IMR-90 (cell line): ENCODE measurements at regions not wholly inside any gene's neighbourhood (a gene's known extent, or its start where the extent isn't known, plus 50 kb on each side); places are given as distances from the start of the nearest gene placed in this dataset.

Source experiments
- BHLHE40 ChIP-seq: fragments of 150-350 bp; IDR thresholded peaks from 2 replicates; pipeline ENCODE4 v1.6.1; 2016; ENCODE audit warnings: mild to moderate bottlenecking, low read depth, low read length
- RFX5 ChIP-seq: IDR thresholded peaks from 2 replicates; pipeline ENCODE4 v1.8.0; 2012; ENCODE audit warnings: low read depth, mild to moderate bottlenecking, low read length, moderate library complexity
- TF ChIP-seq, protein P1 (sequence below): conservative IDR thresholded peaks from 2 replicates; pipeline ENCODE4 v1.5.1; 2012; ENCODE audit warnings: mild to moderate bottlenecking, low read depth, low read length, improper control_type of control experiment

DNA sequence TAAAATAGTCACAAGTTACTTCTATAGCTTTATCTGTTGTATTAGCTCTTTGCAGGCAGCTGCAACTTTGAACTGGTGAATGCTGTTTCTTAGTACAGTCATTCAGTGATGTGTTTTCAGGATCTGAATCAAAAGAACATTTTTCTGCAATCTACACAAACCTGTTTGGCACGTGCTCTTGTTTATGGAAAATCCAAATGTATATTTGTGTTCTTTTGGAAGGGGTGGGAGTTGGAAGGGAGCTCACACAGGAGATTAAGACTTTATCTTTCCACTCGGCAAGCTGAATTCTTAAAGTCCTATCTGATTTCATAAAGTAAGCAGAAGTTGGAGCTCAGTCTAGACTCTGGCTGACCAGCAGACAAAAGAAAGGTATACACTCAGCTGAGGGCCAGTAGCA lies 300.2 kb downstream of the MAP2K6 start:
- peak; percentile 92 for TF ChIP-seq BHLHE40
- TF ChIP-seq, protein P1, sequence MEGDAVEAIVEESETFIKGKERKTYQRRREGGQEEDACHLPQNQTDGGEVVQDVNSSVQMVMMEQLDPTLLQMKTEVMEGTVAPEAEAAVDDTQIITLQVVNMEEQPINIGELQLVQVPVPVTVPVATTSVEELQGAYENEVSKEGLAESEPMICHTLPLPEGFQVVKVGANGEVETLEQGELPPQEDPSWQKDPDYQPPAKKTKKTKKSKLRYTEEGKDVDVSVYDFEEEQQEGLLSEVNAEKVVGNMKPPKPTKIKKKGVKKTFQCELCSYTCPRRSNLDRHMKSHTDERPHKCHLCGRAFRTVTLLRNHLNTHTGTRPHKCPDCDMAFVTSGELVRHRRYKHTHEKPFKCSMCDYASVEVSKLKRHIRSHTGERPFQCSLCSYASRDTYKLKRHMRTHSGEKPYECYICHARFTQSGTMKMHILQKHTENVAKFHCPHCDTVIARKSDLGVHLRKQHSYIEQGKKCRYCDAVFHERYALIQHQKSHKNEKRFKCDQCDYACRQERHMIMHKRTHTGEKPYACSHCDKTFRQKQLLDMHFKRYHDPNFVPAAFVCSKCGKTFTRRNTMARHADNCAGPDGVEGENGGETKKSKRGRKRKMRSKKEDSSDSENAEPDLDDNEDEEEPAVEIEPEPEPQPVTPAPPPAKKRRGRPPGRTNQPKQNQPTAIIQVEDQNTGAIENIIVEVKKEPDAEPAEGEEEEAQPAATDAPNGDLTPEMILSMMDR, result no peak
- TF ChIP-seq RFX5, result no peak
